Tibial artery (tissue), 4 donors: ENCODE measurements at regions not wholly inside any gene's neighbourhood (a gene's known extent, or its start where the extent isn't known, plus 50 kb on each side); places are given as distances from the start of the nearest gene placed in this dataset.

Experiments
- DNase-seq, 2 donors: peaks; one replicate each; pipeline ENCODE4 v3.0.0-alpha.2; 2019
- H3K27ac ChIP-seq, 2 donors: fragments of 200-600 bp; sonication (generic) in 1 of 2; 1 replicate in 1 of 2; 2 replicates in 1 of 2; pipeline ENCODE4 v1.5.1; 2018 to 2019; ENCODE audit warnings: mild to moderate bottlenecking in 1 of 2
- H3K27me3 ChIP-seq, 2 donors: fragments of 200-600 bp; sonication (generic) in 1 of 2; one replicate each; pipeline versions ENCODE4 v1.5.1 to v1.6.0; 2016 to 2019
- H3K36me3 ChIP-seq, 3 donors: fragments of 200-600 bp; sonication (generic) in 2 of 3; one replicate each; pipeline ENCODE4 v1.5.1; 2016 to 2019; ENCODE audit warnings: mild to moderate bottlenecking in 2 of 3
- H3K4me1 ChIP-seq, 4 donors: fragments of 200-600 bp; sonication (generic) in 2 of 4; 1 replicate in 3 of 4; 2 replicates in 1 of 4; pipeline ENCODE4 v1.5.1; 2016 to 2019
- H3K4me3 ChIP-seq, 2 donors: fragments of 200-600 bp; sonication (generic) in 1 of 2; 1 replicate in 1 of 2; 2 replicates in 1 of 2; pipeline ENCODE4 v1.5.1; 2018 to 2019; ENCODE audit warnings: mild to moderate bottlenecking in 2 of 2
- H3K9me3 ChIP-seq, 3 donors: fragments of 200-600 bp; sonication (generic) in 1 of 3; one replicate each; pipeline ENCODE4 v1.5.1; 2016 to 2019
- intact Hi-C: fragments of 100-400 bp; cut with DNase I; formaldehyde crosslinking; loops from one replicate; pipeline ENCODE4 v1.15.0; 2023; ENCODE audit warnings: low total_unique reads
- TF ChIP-seq, protein P1 (sequence below), 2 experiments: fragments of 200-600 bp in 1 of 2; fragments of 450-650 bp in 1 of 2; IDR thresholded peaks; one replicate each; pipeline ENCODE4 v1.5.1; 2017 to 2019; ENCODE audit warnings: antibody characterized with exemption in 2 of 2, mild to moderate bottlenecking in 1 of 2, moderate library complexity in 1 of 2

DNA sequence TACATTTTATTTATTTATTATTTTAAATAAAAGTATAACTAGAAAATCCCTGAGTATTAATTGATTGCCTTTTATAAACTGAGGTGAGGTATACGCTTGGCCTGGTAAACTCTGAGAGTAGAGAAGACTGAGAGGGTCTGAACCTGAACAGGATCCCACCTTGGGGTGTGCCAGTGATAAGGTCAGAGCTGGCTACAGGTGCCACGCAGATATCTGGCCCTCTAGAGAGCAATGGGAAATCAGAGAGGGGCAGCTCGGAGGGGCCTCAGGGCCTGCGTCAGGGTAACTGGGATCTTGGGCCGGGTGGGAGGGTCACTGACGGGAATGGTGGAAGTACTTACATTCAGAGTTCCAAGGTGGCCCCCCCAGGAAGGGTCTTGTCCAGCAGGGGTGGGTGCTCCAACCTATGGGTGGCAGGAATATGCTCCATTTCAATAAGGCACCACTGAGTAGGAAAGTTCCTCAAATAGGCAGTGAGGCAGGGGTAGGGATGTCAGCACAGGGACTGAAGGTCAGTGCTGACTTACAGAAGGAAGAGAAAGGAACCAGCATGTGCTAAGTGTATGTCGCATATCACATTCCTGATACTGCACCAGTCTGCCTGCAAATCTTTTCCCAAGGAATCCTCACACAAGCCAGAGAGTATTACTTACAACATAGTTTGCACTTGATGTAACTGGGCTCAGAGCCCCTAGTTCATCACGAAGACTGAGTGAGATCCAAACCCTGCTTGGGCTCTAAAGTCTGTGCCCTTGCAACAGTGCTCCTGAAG lies 706.0 kb upstream of the RAB6C start:
- TF ChIP-seq, protein P1, sequence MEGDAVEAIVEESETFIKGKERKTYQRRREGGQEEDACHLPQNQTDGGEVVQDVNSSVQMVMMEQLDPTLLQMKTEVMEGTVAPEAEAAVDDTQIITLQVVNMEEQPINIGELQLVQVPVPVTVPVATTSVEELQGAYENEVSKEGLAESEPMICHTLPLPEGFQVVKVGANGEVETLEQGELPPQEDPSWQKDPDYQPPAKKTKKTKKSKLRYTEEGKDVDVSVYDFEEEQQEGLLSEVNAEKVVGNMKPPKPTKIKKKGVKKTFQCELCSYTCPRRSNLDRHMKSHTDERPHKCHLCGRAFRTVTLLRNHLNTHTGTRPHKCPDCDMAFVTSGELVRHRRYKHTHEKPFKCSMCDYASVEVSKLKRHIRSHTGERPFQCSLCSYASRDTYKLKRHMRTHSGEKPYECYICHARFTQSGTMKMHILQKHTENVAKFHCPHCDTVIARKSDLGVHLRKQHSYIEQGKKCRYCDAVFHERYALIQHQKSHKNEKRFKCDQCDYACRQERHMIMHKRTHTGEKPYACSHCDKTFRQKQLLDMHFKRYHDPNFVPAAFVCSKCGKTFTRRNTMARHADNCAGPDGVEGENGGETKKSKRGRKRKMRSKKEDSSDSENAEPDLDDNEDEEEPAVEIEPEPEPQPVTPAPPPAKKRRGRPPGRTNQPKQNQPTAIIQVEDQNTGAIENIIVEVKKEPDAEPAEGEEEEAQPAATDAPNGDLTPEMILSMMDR (IDR thresholded peaks at IDR 0.05): no peak
- Histone ChIP-seq H3K9me3 (peaks cover 0 to 4% (median 0%) of the 10 kb centered on the region in 3 donors), H3K4me1 (no peaks in the 10 kb centered on the region), H3K4me3 (no peak overlapping the region), H3K27ac (no peak overlapping the region), H3K36me3 (no peaks in the 10 kb centered on the region), H3K27me3 (no peaks in the 10 kb centered on the region)
- intact Hi-C loops: no loop called here
- no peak for DNase-seq

DNA sequence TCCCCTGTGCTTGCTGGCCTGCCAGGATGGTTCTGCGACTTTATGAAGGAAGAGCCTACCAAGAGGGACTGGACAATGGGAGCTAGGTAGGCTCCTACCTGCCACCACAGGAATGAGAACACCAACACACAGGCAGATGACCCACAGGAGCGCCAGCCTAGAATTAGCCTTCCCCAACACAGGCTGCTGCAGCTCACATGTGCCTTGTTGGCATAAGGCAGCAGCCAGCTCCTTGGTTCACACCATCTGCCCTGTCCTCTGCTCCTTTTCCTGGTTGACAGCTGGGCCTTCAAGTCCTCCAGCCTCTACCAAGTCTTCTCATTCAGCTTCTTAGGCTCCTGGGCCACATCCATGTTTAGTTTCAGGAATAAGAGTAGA lies 705.4 kb upstream of the RAB6C start:
- no peak for DNase-seq
- Histone ChIP-seq H3K9me3 (peaks cover 0 to 4% (median 0%) of the 10 kb centered on the region in 3 donors), H3K36me3 (no peaks in the 10 kb centered on the region), H3K27ac (no peak overlapping the region), H3K4me1 (no peaks in the 10 kb centered on the region), H3K27me3 (no peaks in the 10 kb centered on the region), H3K4me3 (no peak overlapping the region)
- intact Hi-C loops: no loop called here
- TF ChIP-seq, protein P1 (IDR thresholded peaks at IDR 0.05): no peak

DNA sequence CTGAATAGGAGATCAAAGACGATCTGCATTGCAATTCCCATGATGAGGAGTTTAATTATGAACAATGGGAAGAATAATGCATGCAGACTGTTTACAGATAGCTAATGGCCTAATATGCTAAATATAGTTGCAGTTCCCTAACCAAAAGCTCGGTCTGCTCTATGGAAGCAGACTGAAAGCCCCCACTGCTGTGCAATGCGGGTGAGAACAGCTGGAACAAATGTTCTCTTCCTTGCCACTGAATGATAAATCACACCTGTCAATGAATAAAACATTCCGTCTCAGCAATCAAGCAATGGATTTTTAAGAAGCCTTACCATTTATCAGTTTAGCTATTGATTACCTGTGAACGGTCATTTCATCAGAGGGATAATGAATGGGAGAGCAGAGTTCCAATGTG lies 704.5 kb upstream of the RAB6C start:
- TF ChIP-seq, protein P1 (IDR thresholded peaks at IDR 0.05): no peak
- H3K27ac ChIP-seq: no peak overlapping the region
- no peaks in the 10 kb centered on the region for H3K4me1 ChIP-seq
- no peak overlapping the region for H3K4me3 ChIP-seq
- H3K9me3 ChIP-seq: peaks cover 0 to 4% (median 0%) of the 10 kb centered on the region in 3 donors
- no peak for DNase-seq
- intact Hi-C loops: no loop called here
- H3K36me3 ChIP-seq: no peaks in the 10 kb centered on the region
- no peaks in the 10 kb centered on the region for H3K27me3 ChIP-seq

DNA sequence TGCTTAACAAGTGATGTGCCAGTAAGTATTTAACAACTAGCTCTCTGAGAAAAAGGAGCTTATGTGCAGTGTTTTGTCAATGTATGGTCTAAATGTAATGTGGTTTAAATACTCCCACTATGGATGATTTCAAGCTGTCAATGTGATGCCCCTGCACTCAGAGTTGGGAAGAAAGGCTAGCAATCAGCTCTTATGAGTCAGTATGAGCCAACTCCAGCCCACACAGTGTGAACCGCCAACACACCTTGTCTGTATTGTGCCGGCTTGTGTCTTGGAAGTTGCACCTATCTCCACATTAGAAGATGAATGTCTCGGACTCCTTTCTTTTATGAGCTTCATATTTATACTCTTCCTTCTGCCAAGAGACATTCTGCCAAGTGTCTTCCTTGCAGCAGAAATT lies 703.8 kb upstream of the RAB6C start:
- no peak for DNase-seq
- intact Hi-C loops: no loop called here
- Histone ChIP-seq H3K9me3 (peaks cover 0 to 4% (median 0%) of the 10 kb centered on the region in 3 donors), H3K27ac (no peak overlapping the region), H3K36me3 (no peaks in the 10 kb centered on the region), H3K27me3 (no peaks in the 10 kb centered on the region), H3K4me3 (no peak overlapping the region), H3K4me1 (no peaks in the 10 kb centered on the region)
- TF ChIP-seq, protein P1 (IDR thresholded peaks at IDR 0.05): no peak

DNA sequence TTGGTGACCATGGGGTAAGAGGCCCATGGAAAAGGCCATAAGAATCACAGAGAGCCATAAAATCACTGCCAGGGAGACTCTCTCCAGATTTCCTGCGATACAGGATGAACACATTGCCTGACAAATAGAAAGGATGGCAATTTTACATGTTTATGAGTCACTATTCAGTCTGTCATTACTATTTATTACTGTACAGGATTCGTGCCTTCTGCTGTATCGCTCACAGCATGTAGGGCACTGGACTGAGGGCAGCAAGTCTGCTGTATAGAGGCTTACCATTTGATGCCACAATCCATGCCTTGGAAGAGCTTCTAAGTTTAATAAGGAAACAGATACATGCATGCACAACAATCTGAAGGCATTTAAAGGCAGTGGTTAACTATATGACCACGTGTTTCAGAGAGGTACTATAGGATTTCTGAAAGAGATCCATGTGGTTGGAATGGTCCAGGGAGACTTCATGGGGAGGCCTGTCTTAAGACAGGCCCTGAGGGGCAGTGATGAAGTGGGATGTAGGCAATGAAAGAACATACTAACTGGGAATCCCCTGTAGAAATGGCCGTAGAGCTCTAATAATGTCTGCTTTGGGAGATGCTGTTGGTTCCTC lies 702.4 kb upstream of the RAB6C start:
- Histone ChIP-seq H3K4me1 (no peaks in the 10 kb centered on the region), H3K36me3 (no peaks in the 10 kb centered on the region), H3K9me3 (peaks cover 0 to 4% (median 0%) of the 10 kb centered on the region in 3 donors), H3K27me3 (no peaks in the 10 kb centered on the region), H3K27ac (no peak overlapping the region), H3K4me3 (no peak overlapping the region)
- no peak for DNase-seq
- TF ChIP-seq, protein P1 (IDR thresholded peaks at IDR 0.05): no peak
- intact Hi-C loops: no loop called here
